KMS-11 (cell line): ENCODE measurements at regions not wholly inside any gene's neighbourhood (a gene's known extent, or its start where the extent isn't known, plus 50 kb on each side); places are given as distances from the start of the nearest gene placed in this dataset.

Source experiments
- H2AFZ ChIP-seq: fragments of 200-600 bp; sonication (generic); 2 replicates; pipeline ENCODE4 v1.6.1; 2016; ENCODE audit warnings: antibody characterized with exemption, mixed run types, low read depth
- H3K27ac ChIP-seq: fragments of 200-600 bp; sonication (generic); 2 replicates; pipeline ENCODE4 v1.6.1; 2016; ENCODE audit warnings: mild to moderate bottlenecking, mixed run types
- H3K27me3 ChIP-seq: fragments of 200-600 bp; sonication (generic); 2 replicates; pipeline ENCODE4 v1.6.1; 2017; ENCODE audit warnings: mild to moderate bottlenecking, low read depth, mixed run types, moderate library complexity; ENCODE audit not compliant: insufficient read depth
- H3K36me3 ChIP-seq: fragments of 200-600 bp; sonication (generic); 2 replicates; pipeline ENCODE4 v1.6.1; 2017; ENCODE audit warnings: mild to moderate bottlenecking, mixed run types; ENCODE audit not compliant: insufficient read depth
- H3K4me1 ChIP-seq: fragments of 200-600 bp; sonication (generic); 2 replicates; pipeline ENCODE4 v1.6.1; 2016; ENCODE audit warnings: mild to moderate bottlenecking, low read depth, mixed run types; ENCODE audit not compliant: poor library complexity, severe bottlenecking
- H3K4me2 ChIP-seq: fragments of 200-600 bp; sonication (generic); 2 replicates; pipeline ENCODE4 v1.7.0; 2016; ENCODE audit warnings: mild to moderate bottlenecking, mixed run types
- H3K4me3 ChIP-seq: fragments of 200-600 bp; sonication (generic); IDR thresholded peaks from 2 replicates; pipeline ENCODE4 v1.6.1; 2017; ENCODE audit warnings: low read depth, low read length, mixed read lengths; ENCODE audit not compliant: insufficient read depth
- H3K79me2 ChIP-seq: fragments of 200-600 bp; sonication (generic); 2 replicates; pipeline ENCODE4 v1.6.1; 2016; ENCODE audit warnings: low read depth, mixed run types; ENCODE audit not compliant: insufficient read depth
- H3K9ac ChIP-seq: fragments of 200-600 bp; sonication (generic); 2 replicates; pipeline ENCODE4 v1.6.1; 2016; ENCODE audit warnings: mild to moderate bottlenecking, mixed run types
- H4K20me1 ChIP-seq: fragments of 200-600 bp; sonication (generic); 2 replicates; pipeline ENCODE4 v1.6.1; 2016; ENCODE audit warnings: mild to moderate bottlenecking, mixed run types; ENCODE audit not compliant: insufficient read depth
- CTCF ChIP-seq: fragments of 200-600 bp; sonication (generic); conservative IDR thresholded peaks from 2 replicates; pipeline ENCODE4 v1.6.1; 2017; ENCODE audit warnings: low read depth, mild to moderate bottlenecking, antibody characterized with exemption, low read length, moderate library complexity, mixed read lengths

- Histone ChIP-seq H3K27me3 (no peaks in the 10 kb centered on the region), H3K4me1 (peaks cover 2% of the 10 kb centered on the region), H3K4me3 (no peak overlapping the region), H2AFZ (no peak overlapping the region), H4K20me1 (no peaks in the 10 kb centered on the region), H3K4me2 (no peak overlapping the region), H3K36me3 (no peaks in the 10 kb centered on the region), H3K9ac (no peak overlapping the region), H3K79me2 (no peaks in the 10 kb centered on the region), H3K27ac (no peak overlapping the region)
- no peak for TF ChIP-seq CTCF
Observed at GRCh38 chr12:9335867-9336266, 127.7 kb upstream of the PZP start.

DNA sequence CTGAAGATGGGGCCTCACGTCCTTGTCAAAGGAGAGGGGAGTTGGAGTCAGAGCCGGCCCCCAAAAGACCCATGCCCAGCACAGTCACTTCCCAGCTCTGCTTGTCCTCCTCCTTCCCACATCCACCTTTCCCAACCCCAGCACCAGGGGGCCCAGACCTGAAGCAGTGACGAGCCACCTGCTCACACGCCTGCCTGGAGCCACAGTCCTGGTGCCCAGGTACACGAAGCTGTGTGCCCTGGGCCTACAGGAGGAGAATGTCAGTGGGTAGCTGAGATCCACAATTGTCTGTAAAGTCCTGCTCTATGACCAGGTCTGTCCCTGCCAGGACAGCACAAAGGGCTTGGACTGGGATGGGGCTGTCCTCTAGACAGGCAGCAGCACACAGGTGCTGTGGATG, 126.8 kb upstream of the PZP start:
- Histone ChIP-seq H3K4me3 (no peak overlapping the region), H3K4me2 (no peak overlapping the region), H3K79me2 (no peaks in the 10 kb centered on the region), H3K4me1 (peaks cover 2% of the 10 kb centered on the region), H2AFZ (no peak overlapping the region), H3K36me3 (no peaks in the 10 kb centered on the region), H4K20me1 (no peaks in the 10 kb centered on the region), H3K27ac (no peak overlapping the region), H3K9ac (no peak overlapping the region), H3K27me3 (no peaks in the 10 kb centered on the region)
- no peak for TF ChIP-seq CTCF

GRCh38 chr12:9334041-9334692, 126.0 kb upstream of the PZP start:
- no peak overlapping the region for H3K9ac ChIP-seq
- no peak overlapping the region for H3K27ac ChIP-seq
- no peaks in the 10 kb centered on the region for H3K79me2 ChIP-seq
- H3K4me3 ChIP-seq: no peak overlapping the region
- no peak overlapping the region for H2AFZ ChIP-seq
- TF ChIP-seq CTCF: no peak
- no peak overlapping the region for H3K4me2 ChIP-seq
- no peaks in the 10 kb centered on the region for H3K27me3 ChIP-seq
- H4K20me1 ChIP-seq: no peaks in the 10 kb centered on the region
- peaks cover 2% of the 10 kb centered on the region for H3K4me1 ChIP-seq
- H3K36me3 ChIP-seq: no peaks in the 10 kb centered on the region

DNA sequence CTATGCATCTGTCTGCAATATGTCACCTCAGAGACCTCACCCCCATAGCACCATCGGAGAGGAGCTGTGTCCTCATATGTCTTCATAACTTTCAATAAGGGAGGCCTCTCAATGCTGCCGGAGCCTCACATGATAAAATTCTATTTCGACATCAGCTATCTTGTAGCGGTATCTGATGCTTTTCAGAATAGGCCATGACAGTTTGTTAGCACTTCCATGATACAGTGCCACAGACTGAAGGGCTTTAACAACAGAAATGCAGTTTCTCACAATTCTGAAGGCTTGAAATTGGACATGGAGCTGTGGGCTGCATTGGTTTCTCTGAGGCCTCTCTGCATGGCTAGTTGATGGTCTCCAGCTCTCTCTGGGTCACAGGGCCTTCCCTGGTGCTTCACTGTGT, 125.0 kb upstream of the PZP start:
- Histone ChIP-seq H3K9ac (no peak overlapping the region), H3K4me3 (no peak overlapping the region), H3K4me1 (peaks cover 2% of the 10 kb centered on the region), H3K79me2 (no peaks in the 10 kb centered on the region), H3K4me2 (no peak overlapping the region), H3K27ac (no peak overlapping the region), H3K36me3 (no peaks in the 10 kb centered on the region), H3K27me3 (no peaks in the 10 kb centered on the region), H2AFZ (no peak overlapping the region), H4K20me1 (no peaks in the 10 kb centered on the region)
- no peak for TF ChIP-seq CTCF
